ENCODE measurements at regions not wholly inside any gene's neighbourhood (a gene's known extent, or its start where the extent isn't known, plus 50 kb on each side); places are given as distances from the start of the nearest gene placed in this dataset.

- TF ChIP-seq CTCF (conservative IDR thresholded peaks at IDR 0.05) (no peak), ZFX (IDR thresholded peaks at IDR 0.05) (no peak)
Observed at GRCh38 chr16:86395477-86395876, 114.8 kb upstream of the FOXF1 start.

GRCh38 chr16:86396422-86396821 is 113.9 kb upstream of the FOXF1 start:
- TF ChIP-seq ZFX (IDR thresholded peaks at IDR 0.05) = no peak
- no peak for TF ChIP-seq CTCF (conservative IDR thresholded peaks at IDR 0.05)
- no peak overlapping the region for H3K27ac ChIP-seq

More at GRCh38 chr16:86395477-86395876, 114.8 kb upstream of the FOXF1 start:
- no peak overlapping the region for H3K27ac ChIP-seq

GRCh38 chr16:86396901-86397311 is 113.4 kb upstream of the FOXF1 start:
- TF ChIP-seq CTCF (conservative IDR thresholded peaks at IDR 0.05) = no peak
- TF ChIP-seq ZFX (IDR thresholded peaks at IDR 0.05) = no peak
- no peak overlapping the region for H3K27ac ChIP-seq

GRCh38 chr16:86398201-86398600 is 112.1 kb upstream of the FOXF1 start:
- H3K27ac ChIP-seq = no peak overlapping the region
- no peak for TF ChIP-seq CTCF (conservative IDR thresholded peaks at IDR 0.05)
- no peak for TF ChIP-seq ZFX (IDR thresholded peaks at IDR 0.05)

GRCh38 chr16:86398622-86399021 is 111.7 kb upstream of the FOXF1 start:
- TF ChIP-seq ZFX (IDR thresholded peaks at IDR 0.05) = no peak
- TF ChIP-seq CTCF (conservative IDR thresholded peaks at IDR 0.05) = no peak
- no peak overlapping the region for H3K27ac ChIP-seq

- no peak overlapping the region for H3K27ac ChIP-seq
- TF ChIP-seq ZFX (IDR thresholded peaks at IDR 0.05) (no peak), CTCF (conservative IDR thresholded peaks at IDR 0.05) (no peak)
Observed at GRCh38 chr16:86401126-86401525, 109.2 kb upstream of the FOXF1 start.

GRCh38 chr16:86403085-86403484 is 107.2 kb upstream of the FOXF1 start:
- TF ChIP-seq ZFX (IDR thresholded peaks at IDR 0.05) (no peak), CTCF (conservative IDR thresholded peaks at IDR 0.05) (no peak)
- no peak overlapping the region for H3K27ac ChIP-seq

All from C4-2B (cell line).